DND-41 (cell line): ENCODE measurements at regions not wholly inside any gene's neighbourhood (a gene's known extent, or its start where the extent isn't known, plus 50 kb on each side); places are given as distances from the start of the nearest gene placed in this dataset.

ENCODE experiments used
- ATAC-seq: fragments of 200-7000 bp; cut with Tn5 transposase; 3 replicates; pipeline ENCODE4 v1.9.1; 2021; ENCODE audit warnings: low read depth; ENCODE audit not compliant: insufficient read depth
- DNase-seq: peaks from one replicate; pipeline ENCODE4 v3.0.0-alpha.2; 2020
- H2AFZ ChIP-seq: 2 replicates; pipeline ENCODE4 v1.6.0; 2012; ENCODE audit warnings: low read depth, low read length
- H3K27ac ChIP-seq: 2 replicates; pipeline ENCODE4 v1.5.1; 2012; ENCODE audit warnings: low read length, inconsistent platforms
- H3K27me3 ChIP-seq: fragments of 200-600 bp; sonication (generic); 2 replicates; pipeline ENCODE4 v1.6.0; 2012; ENCODE audit warnings: low read length, mild to moderate bottlenecking, inconsistent platforms; ENCODE audit not compliant: insufficient read depth, poor library complexity
- H3K36me3 ChIP-seq: 2 replicates; pipeline ENCODE4 v1.5.1; 2012; ENCODE audit warnings: low read length, inconsistent platforms; ENCODE audit not compliant: insufficient read depth
- H3K4me1 ChIP-seq: 2 replicates; pipeline ENCODE4 v1.5.1; 2012; ENCODE audit warnings: mild to moderate bottlenecking, low read length; ENCODE audit not compliant: insufficient read depth
- H3K4me2 ChIP-seq: 2 replicates; pipeline ENCODE4 v1.6.0; 2012; ENCODE audit warnings: mild to moderate bottlenecking, moderate library complexity, low read length, inconsistent platforms; ENCODE audit not compliant: insufficient read depth
- H3K4me3 ChIP-seq, 2 experiments: fragments of 200-600 bp in 1 of 2; shearing (Covaris generic) in 1 of 2; 2 replicates each; pipeline ENCODE4 v1.5.1; 2012 to 2016; ENCODE audit warnings: inconsistent platforms in 2 of 2, low read length in 2 of 2, mild to moderate bottlenecking in 2 of 2, low read depth in 1 of 2, moderate library complexity in 1 of 2
- H3K79me2 ChIP-seq: 2 replicates; pipeline ENCODE4 v1.6.0; 2012; ENCODE audit warnings: low read length, inconsistent platforms; ENCODE audit not compliant: insufficient read depth
- H3K9ac ChIP-seq: 2 replicates; pipeline ENCODE4 v1.6.0; 2012; ENCODE audit warnings: low read depth, mild to moderate bottlenecking, inconsistent platforms, low read length, moderate library complexity
- H3K9me3 ChIP-seq: 2 replicates; pipeline ENCODE4 v1.5.1; 2012; ENCODE audit warnings: low read length, moderate library complexity, mild to moderate bottlenecking, inconsistent platforms; ENCODE audit not compliant: insufficient read depth, severe bottlenecking
- H4K20me1 ChIP-seq: 2 replicates; pipeline ENCODE4 v1.6.0; 2012; ENCODE audit warnings: low read length; ENCODE audit not compliant: insufficient read depth
- EZH2 ChIP-seq: IDR thresholded peaks from 3 replicates; pipeline ENCODE4 v1.6.1; 2012; ENCODE audit warnings: borderline replicate concordance, low read depth, mild to moderate bottlenecking, moderate library complexity, low read length, inconsistent platforms; ENCODE audit not compliant: severe bottlenecking
- TF ChIP-seq, protein P1 (sequence below): IDR thresholded peaks from 2 replicates; pipeline ENCODE4 v1.5.1; 2012; ENCODE audit warnings: borderline replicate concordance, low read length, moderate library complexity, mild to moderate bottlenecking; ENCODE audit not compliant: poor library complexity, severe bottlenecking; ENCODE audit errors: extremely low read depth

DNA sequence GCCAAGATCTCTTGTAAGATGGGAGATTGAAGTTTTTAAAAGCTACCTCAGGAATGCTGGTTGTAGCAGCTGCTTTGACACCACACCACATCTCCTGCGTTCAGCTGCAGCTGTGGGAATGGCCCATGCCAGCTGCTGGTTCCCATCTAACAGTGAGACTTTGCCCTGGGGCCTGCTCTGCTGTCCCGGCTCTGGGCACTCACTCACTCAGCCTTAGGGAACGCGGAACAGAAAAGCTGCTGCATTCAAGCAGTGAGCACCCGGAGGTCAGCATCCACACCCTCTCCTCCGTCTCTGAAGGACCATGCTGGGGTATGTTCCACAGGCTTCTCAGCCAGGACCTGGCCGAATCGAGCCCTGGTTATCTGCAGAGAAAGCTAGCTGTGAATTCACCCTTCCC lies 197.1 kb upstream of the CXCL12 start:
- no peak overlapping the region for H2AFZ ChIP-seq
- ATAC-seq (no peak), DNase-seq (no peak)
- no peaks in the 10 kb centered on the region for H3K4me1 ChIP-seq
- H3K79me2 ChIP-seq: no peaks in the 10 kb centered on the region
- no peak overlapping the region for H3K4me3 ChIP-seq
- H3K9me3 ChIP-seq: no peaks in the 10 kb centered on the region
- H3K27me3 ChIP-seq: no peaks in the 10 kb centered on the region
- no peak for TF ChIP-seq EZH2
- TF ChIP-seq, protein P1, sequence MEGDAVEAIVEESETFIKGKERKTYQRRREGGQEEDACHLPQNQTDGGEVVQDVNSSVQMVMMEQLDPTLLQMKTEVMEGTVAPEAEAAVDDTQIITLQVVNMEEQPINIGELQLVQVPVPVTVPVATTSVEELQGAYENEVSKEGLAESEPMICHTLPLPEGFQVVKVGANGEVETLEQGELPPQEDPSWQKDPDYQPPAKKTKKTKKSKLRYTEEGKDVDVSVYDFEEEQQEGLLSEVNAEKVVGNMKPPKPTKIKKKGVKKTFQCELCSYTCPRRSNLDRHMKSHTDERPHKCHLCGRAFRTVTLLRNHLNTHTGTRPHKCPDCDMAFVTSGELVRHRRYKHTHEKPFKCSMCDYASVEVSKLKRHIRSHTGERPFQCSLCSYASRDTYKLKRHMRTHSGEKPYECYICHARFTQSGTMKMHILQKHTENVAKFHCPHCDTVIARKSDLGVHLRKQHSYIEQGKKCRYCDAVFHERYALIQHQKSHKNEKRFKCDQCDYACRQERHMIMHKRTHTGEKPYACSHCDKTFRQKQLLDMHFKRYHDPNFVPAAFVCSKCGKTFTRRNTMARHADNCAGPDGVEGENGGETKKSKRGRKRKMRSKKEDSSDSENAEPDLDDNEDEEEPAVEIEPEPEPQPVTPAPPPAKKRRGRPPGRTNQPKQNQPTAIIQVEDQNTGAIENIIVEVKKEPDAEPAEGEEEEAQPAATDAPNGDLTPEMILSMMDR: no peak
- H3K9ac ChIP-seq: no peak overlapping the region
- H3K36me3 ChIP-seq: no peaks in the 10 kb centered on the region
- H4K20me1 ChIP-seq: no peaks in the 10 kb centered on the region
- no peak overlapping the region for H3K4me2 ChIP-seq
- no peak overlapping the region for H3K27ac ChIP-seq

DNA sequence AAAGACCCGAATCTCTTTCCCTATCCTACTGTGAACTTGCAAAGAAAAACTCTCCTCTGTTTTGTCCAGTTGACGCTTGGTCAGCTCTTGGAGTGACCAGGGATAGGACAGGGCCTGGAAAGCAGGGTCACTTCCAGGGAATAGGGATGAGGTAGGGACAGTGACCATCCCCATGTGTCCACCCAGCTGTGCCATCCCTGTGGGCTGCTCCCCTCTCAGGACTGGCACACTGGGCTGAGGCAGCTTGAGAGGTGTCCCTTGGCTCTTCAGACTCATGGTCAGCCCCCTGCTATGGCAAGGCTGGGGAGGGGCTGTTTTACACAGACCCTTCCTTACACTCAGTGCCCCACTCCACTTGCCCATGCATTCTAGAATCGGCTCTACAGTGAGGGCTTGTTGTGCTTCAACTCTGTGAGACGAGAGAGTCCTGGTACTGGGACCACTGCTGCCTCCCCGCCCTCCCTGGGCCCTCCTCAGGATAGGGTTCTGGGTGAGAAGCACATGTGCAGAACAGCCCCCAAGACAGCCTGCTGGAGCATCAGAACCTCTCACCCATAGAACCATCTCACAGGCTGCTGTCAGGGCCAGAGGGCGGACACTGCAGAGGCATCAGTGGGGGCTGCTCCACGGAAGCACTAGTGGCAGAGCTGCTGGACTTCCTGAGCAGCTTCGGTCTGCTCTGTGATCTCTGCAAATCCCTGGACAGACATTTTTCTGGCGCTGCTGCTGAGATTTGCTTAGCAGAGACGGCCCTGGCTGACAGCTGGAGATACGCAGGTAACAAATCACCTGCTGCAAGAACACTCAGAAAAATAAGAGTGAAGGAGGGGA lies 202.8 kb upstream of the CXCL12 start:
- H2AFZ ChIP-seq: no peak overlapping the region
- no peak for ATAC-seq
- TF ChIP-seq EZH2: no peak
- TF ChIP-seq, protein P1: no peak
- no peak overlapping the region for H3K27ac ChIP-seq
- H3K4me1 ChIP-seq: no peaks in the 10 kb centered on the region
- no peaks in the 10 kb centered on the region for H4K20me1 ChIP-seq
- no peak overlapping the region for H3K9ac ChIP-seq
- H3K4me2 ChIP-seq: no peak overlapping the region
- H3K27me3 ChIP-seq: peaks cover 2% of the 10 kb centered on the region
- no peaks in the 10 kb centered on the region for H3K36me3 ChIP-seq
- H3K9me3 ChIP-seq: no peaks in the 10 kb centered on the region
- DNase-seq: no peak
- no peaks in the 10 kb centered on the region for H3K79me2 ChIP-seq
- no peak overlapping the region for H3K4me3 ChIP-seq

GRCh38 chr10:44589181-44589943 lies 204.5 kb upstream of the CXCL12 start:
- no peaks in the 10 kb centered on the region for H3K9me3 ChIP-seq
- H3K9ac ChIP-seq: no peak overlapping the region
- no peak for TF ChIP-seq EZH2
- TF ChIP-seq, protein P1: no peak
- H3K79me2 ChIP-seq: no peaks in the 10 kb centered on the region
- H3K4me3 ChIP-seq: no peak overlapping the region
- no peaks in the 10 kb centered on the region for H4K20me1 ChIP-seq
- no peak overlapping the region for H2AFZ ChIP-seq
- H3K4me1 ChIP-seq: no peaks in the 10 kb centered on the region
- H3K36me3 ChIP-seq: no peaks in the 10 kb centered on the region
- H3K27me3 ChIP-seq: peaks cover 7% of the 10 kb centered on the region
- DNase-seq (no peak), ATAC-seq (no peak)
- no peak overlapping the region for H3K4me2 ChIP-seq
- no peak overlapping the region for H3K27ac ChIP-seq
